Type B pancreatic cell (in vitro differentiated cells): ENCODE measurements at regions not wholly inside any gene's neighbourhood (a gene's known extent, or its start where the extent isn't known, plus 50 kb on each side); places are given as distances from the start of the nearest gene placed in this dataset.

Source experiments
- DNase-seq: peaks from one replicate; pipeline ENCODE4 v3.0.0; 2021; ENCODE audit warnings: mixed read lengths; ENCODE audit not compliant: unreplicated experiment; ENCODE audit errors: extremely low spot score
- H3K27ac Mint-ChIP-seq: 2 replicates; pipeline ENCODE4 v1.8.0; 2021; ENCODE audit warnings: mild to moderate bottlenecking, mixed read lengths
- H3K27me3 Mint-ChIP-seq: 2 replicates; pipeline ENCODE4 v1.8.0; 2021; ENCODE audit warnings: mixed read lengths
- H3K36me3 Mint-ChIP-seq: 2 replicates; pipeline ENCODE4 v1.8.0; 2021; ENCODE audit warnings: mixed read lengths
- H3K4me1 Mint-ChIP-seq: one replicate; pipeline ENCODE4 v1.8.0; 2021; ENCODE audit warnings: mixed read lengths; ENCODE audit not compliant: unreplicated experiment
- H3K4me3 Mint-ChIP-seq: 2 replicates; pipeline ENCODE4 v1.8.0; 2021; ENCODE audit warnings: mild to moderate bottlenecking, mixed read lengths
- H3K9me3 Mint-ChIP-seq: 2 replicates; pipeline ENCODE4 v1.8.0; 2021; ENCODE audit warnings: mixed read lengths
- TF ChIP-seq, protein P1 (sequence below): fragments of 200-600 bp; sonication (generic); conservative IDR thresholded peaks from 2 replicates; pipeline ENCODE4 v1.5.0; 2021; ENCODE audit warnings: antibody characterized with exemption, mild to moderate bottlenecking

DNA sequence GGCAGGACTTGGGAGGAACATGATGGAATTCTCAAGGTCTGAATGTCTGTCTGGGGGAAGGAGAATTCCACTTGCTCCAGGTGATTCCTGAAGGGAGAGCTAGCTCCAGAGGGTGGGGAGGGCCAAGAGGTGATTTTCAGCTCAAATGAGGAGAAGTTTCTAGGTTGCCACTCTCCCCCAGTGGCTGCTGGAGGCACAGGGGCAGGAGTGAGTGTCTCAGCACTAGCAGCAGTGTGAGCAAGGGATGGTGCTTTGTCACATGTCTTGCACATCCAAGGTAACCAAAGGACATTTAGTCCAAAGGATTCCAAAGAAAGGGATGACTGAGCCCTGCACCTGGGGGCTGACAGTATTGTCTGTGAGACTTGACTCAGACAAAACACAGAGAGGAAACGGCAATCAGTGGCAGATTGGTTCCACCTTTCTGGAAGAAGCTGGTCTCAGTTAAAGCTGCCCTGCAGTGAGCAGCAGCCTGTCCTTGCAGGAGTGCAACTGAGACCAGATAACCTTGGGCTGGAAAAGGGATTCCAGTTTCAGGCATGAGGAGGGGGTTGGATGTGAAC is 51.2 kb upstream of the PCBD1 start:
- Mint-ChIP-seq H3K27me3 (peaks cover 14% of the 10 kb centered on the region), H3K27ac (no peak overlapping the region), H3K36me3 (no peaks in the 10 kb centered on the region), H3K4me1 (peaks cover 24% of the 10 kb centered on the region), H3K4me3 (no peak overlapping the region), H3K9me3 (no peaks in the 10 kb centered on the region)
- TF ChIP-seq, protein P1, sequence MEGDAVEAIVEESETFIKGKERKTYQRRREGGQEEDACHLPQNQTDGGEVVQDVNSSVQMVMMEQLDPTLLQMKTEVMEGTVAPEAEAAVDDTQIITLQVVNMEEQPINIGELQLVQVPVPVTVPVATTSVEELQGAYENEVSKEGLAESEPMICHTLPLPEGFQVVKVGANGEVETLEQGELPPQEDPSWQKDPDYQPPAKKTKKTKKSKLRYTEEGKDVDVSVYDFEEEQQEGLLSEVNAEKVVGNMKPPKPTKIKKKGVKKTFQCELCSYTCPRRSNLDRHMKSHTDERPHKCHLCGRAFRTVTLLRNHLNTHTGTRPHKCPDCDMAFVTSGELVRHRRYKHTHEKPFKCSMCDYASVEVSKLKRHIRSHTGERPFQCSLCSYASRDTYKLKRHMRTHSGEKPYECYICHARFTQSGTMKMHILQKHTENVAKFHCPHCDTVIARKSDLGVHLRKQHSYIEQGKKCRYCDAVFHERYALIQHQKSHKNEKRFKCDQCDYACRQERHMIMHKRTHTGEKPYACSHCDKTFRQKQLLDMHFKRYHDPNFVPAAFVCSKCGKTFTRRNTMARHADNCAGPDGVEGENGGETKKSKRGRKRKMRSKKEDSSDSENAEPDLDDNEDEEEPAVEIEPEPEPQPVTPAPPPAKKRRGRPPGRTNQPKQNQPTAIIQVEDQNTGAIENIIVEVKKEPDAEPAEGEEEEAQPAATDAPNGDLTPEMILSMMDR: no peak
- no peak for DNase-seq

DNA sequence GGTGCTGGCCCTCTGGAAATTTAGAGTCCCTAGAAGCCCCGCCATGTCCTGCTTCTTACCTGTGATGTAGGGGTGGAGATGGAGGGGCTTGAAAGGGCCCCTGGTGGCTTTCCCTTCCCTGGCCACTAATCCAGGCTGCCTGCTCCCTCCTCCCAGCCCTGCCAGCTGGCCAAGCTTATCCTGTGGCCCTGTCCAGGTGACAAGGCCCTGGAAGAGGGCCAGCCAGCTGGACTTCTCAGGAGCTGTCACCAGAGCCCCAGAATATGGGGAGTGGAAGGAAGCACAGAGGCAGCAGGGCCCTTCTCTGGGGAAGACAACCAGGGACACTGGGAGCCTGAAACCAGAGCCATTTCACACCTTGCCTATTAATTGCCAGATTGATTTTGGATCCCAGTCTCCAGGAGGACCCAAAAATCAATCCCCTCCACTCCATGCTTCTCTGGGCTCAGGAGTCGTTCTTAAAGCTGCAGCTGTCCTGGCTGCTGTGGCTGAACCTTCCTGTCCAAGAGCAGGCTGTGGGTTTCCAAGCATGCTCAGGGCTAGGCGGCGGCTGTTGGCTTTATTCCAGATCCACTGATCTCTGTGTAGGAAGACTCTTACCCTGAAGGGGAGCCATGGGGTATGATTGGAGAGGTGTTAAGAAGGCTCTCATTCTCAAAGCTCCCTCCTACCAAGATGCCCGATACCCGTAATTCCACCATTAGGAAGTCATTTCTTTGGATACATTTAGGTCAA is 52.6 kb upstream of the PCBD1 start:
- Mint-ChIP-seq H3K27ac (no peak overlapping the region), H3K27me3 (peaks cover 13% of the 10 kb centered on the region)
- TF ChIP-seq, protein P1: no peak

DNA sequence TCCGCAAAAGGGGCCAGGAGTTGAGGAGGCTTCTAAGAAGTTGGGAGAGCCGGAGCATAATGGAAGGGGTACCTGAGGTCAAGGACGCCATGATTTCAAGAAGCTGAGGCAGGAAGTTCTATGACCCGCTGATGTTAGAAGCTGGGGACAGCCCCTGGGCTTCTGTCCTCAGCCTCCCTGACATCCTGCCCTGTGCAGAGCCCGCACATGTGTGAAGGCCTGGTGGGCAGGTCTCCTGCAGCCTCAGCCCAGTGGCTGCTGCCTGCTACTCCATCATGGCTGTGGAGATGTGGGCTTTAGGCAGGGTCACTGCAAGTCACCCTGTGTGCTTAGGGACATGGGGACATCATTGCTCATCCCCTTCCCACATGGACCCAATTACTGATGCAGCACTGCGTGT is 53.8 kb upstream of the PCBD1 start:
- no peaks in the 10 kb centered on the region for H3K36me3 Mint-ChIP-seq
- TF ChIP-seq, protein P1: no peak
- no peak for DNase-seq
- peaks cover 20% of the 10 kb centered on the region for H3K4me1 Mint-ChIP-seq
- H3K27me3 Mint-ChIP-seq: peaks cover 14% of the 10 kb centered on the region
- H3K27ac Mint-ChIP-seq: no peak overlapping the region
- no peak overlapping the region for H3K4me3 Mint-ChIP-seq
- H3K9me3 Mint-ChIP-seq: no peaks in the 10 kb centered on the region

More for the DNA sequence above, 52.6 kb upstream of the PCBD1 start:
- no peak for DNase-seq
- Mint-ChIP-seq H3K9me3 (no peaks in the 10 kb centered on the region), H3K4me3 (no peak overlapping the region), H3K4me1 (peaks cover 20% of the 10 kb centered on the region), H3K36me3 (no peaks in the 10 kb centered on the region)

DNA sequence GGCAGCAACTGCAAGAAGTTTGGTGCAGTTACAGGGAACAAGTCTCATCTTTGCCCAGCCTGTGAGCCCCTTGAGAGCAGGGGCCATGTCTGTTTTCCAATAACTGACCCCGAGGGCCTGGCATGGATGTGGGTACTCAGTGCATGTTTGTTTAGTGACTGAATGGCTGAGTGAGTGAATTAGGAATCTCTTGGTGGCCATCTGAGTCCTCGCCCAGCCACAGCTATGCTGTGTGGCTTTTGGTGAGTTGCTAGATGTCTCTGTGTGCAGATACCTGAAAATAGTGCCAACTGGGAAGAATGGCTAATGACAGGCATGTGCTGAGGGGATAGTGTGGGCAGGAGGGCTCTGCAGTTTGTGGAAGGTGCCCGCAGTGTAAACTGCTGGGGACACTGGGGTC is 54.4 kb upstream of the PCBD1 start:
- no peak for DNase-seq
- H3K9me3 Mint-ChIP-seq: no peaks in the 10 kb centered on the region
- no peak overlapping the region for H3K27ac Mint-ChIP-seq
- H3K36me3 Mint-ChIP-seq: no peaks in the 10 kb centered on the region
- no peak overlapping the region for H3K4me3 Mint-ChIP-seq
- peaks cover 20% of the 10 kb centered on the region for H3K4me1 Mint-ChIP-seq
- TF ChIP-seq, protein P1: no peak
- H3K27me3 Mint-ChIP-seq: peaks cover 14% of the 10 kb centered on the region

DNA sequence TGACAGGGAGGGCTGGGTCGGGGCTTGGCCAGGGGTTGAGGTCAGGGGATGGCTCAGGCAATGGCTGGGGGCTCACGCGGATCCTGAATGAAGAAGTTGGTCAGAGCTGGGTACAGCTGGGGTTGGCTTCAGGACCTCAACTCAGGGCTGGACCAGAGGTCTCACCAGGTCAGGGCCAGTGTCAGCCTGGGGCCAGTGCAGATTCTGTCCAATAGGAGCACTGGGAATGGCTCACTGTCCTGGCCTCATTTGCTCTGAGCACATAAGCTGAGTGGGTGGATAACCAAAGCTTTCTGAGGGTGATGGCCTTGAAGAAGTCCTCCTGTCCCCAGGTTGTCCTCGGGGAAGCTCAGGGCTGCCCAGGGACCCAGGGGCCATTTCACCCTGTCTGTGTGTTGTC is 54.9 kb upstream of the PCBD1 start:
- no peak for DNase-seq
- Mint-ChIP-seq H3K27ac (no peak overlapping the region), H3K9me3 (no peaks in the 10 kb centered on the region), H3K36me3 (no peaks in the 10 kb centered on the region), H3K27me3 (peaks cover 14% of the 10 kb centered on the region), H3K4me1 (peaks cover 20% of the 10 kb centered on the region), H3K4me3 (no peak overlapping the region)
- TF ChIP-seq, protein P1: no peak
